ENCODE measurements at regions not wholly inside any gene's neighbourhood (a gene's known extent, or its start where the extent isn't known, plus 50 kb on each side); places are given as distances from the start of the nearest gene placed in this dataset.

DNA sequence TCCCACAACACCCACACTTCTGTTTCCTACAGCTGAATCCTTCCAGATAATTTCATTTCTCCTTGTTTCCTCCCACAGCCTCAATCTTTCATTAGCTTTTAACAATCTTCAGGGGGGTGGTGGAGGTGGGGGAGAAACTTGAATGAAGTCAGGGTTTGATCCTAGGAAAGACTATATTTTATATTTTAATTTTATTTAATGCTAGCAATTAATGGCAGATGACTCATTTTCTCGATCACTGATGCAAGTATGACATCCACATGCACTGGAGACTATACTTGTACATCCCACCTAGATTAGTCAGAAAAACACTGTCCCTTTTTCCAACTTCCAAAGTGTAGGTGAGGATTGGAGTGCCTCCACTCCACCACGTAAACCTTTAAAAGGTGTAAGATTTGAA is 1181.3 kb upstream of the AUTS2 start:
- TF ChIP-seq POLR2AphosphoS5 (IDR thresholded peaks at IDR 0.05; ENCODE audit: borderline replicate concordance, low read depth, low read length) (no peak), EZH2 (IDR thresholded peaks at IDR 0.05) (no peak)
